ENCODE measurements at regions not wholly inside any gene's neighbourhood (a gene's known extent, or its start where the extent isn't known, plus 50 kb on each side); places are given as distances from the start of the nearest gene placed in this dataset.

DNA sequence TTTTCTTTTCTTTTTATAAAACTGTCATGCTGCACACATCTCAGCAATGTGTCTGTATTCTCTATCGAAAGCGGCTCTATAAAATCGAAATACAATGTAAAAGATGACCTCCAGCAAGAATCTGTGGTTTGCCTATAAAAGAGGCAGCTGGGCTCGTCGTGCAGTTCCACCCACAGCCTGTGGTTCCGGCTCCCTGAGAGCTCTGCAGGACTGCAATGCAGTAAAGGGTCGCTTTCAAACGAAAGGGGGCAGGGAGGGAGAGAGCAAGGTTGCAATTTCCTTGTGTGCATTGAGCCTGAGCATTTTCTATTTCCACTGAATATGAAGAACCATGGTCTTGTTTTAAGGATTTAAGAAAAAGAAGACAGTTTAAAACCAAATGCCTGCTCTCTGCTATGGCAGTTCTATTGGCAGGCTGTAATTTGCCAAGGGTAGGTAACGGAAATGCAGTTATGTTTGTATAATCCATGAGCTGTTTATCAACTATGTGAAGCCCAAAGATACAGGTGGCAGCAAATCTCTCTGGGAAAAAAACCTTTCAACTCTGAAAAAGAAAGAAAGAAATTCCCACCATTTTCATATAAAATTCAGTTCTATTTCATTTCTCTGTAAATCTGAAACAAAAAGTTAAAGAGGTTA, 236.5 kb downstream of the HACE1 start:
- TF ChIP-seq CTCF (IDR thresholded peaks at IDR 0.05) (no peak), POLR2A (IDR thresholded peaks at IDR 0.05) (no peak)

Data from testis (tissue), 2 donors.